Right cardiac atrium (tissue), 5 donors: ENCODE measurements at regions not wholly inside any gene's neighbourhood (a gene's known extent, or its start where the extent isn't known, plus 50 kb on each side); places are given as distances from the start of the nearest gene placed in this dataset.

ENCODE experiments used
- ATAC-seq, 2 donors: fragments of 200-7000 bp; cut with Tn5 transposase; one replicate each; pipeline versions ENCODE4 v1.8.0 to v1.9.1; 2020; ENCODE audit warnings: moderate library complexity in 2 of 2, mild to moderate bottlenecking in 1 of 2
- DNase-seq, 3 donors: peaks; one replicate each; pipeline ENCODE4 v3.0.0-alpha.2; 2020
- H3K27ac ChIP-seq: one replicate; pipeline ENCODE4 v1.5.1; 2013; ENCODE audit warnings: mild to moderate bottlenecking, low read length, control low read depth, moderate library complexity
- H3K27me3 ChIP-seq: one replicate; pipeline ENCODE4 v1.6.1; 2013; ENCODE audit not compliant: control insufficient read depth, insufficient read depth
- H3K4me1 ChIP-seq: one replicate; pipeline ENCODE4 v1.6.1; 2013; ENCODE audit warnings: low read length; ENCODE audit not compliant: control insufficient read depth, insufficient read depth
- H3K4me3 ChIP-seq: one replicate; pipeline ENCODE4 v1.5.1; 2013; ENCODE audit warnings: low read length, control low read depth
- H3K9me3 ChIP-seq: one replicate; pipeline ENCODE4 v1.6.1; 2013; ENCODE audit warnings: low read length; ENCODE audit not compliant: control insufficient read depth
- WGBS: extraction: QIAGEN DNeasy Blood & Tissue Kit; methylation state at CpG from one replicate; pipeline ENCODE4 v1.1.7; 2013; 5-methylcytosine and 5-hydroxymethylcytosine counted together
- intact Hi-C, 4 donors: fragments of 100-400 bp; cut with DNase I; formaldehyde crosslinking; loops; one replicate each; pipeline versions ENCODE4 v1.11.0 to v1.14.0; 2022 to 2023
- donor health status: healthy with polysubstance abuse.
- donor health status: DM: no; HTN: yes; CAD: no.
- donor health status: DM: no; HTN: no; CAD: no.
- donor health status: DM: no; HTN: yes; CAD: no; lungs with severe emphysema.
- donor health status: DM: yes; HTN: yes; CAD: no.

GRCh38 chr2:239536186-239536585 lies 135.4 kb upstream of the HDAC4 start:
- WGBS: 94% methylated on average over 10 of the region's 10 CpGs
- DNase-seq (peak in 1 of 3 donors; percentile 27), ATAC-seq (no peak)
- H3K4me3 ChIP-seq: no peak overlapping the region
- H3K27me3 ChIP-seq: no peaks in the 10 kb centered on the region
- no peaks in the 10 kb centered on the region for H3K9me3 ChIP-seq
- peaks cover 4% of the 10 kb centered on the region for H3K4me1 ChIP-seq
- intact Hi-C loops: no loop called here
- H3K27ac ChIP-seq: no peak overlapping the region

- Histone ChIP-seq H3K4me3 (no peak overlapping the region), H3K27me3 (no peaks in the 10 kb centered on the region), H3K27ac (no peak overlapping the region), H3K4me1 (peaks cover 4% of the 10 kb centered on the region), H3K9me3 (no peaks in the 10 kb centered on the region)
- WGBS: 74% methylated on average over 8 of the region's 8 CpGs
- DNase-seq (no peak), ATAC-seq (no peak)
- intact Hi-C loops: no loop called here
Measured at GRCh38 chr2:239535413-239536144, 134.8 kb upstream of the HDAC4 start.

- Histone ChIP-seq H3K27me3 (no peaks in the 10 kb centered on the region), H3K4me1 (peaks cover 4% of the 10 kb centered on the region), H3K4me3 (no peak overlapping the region), H3K9me3 (no peaks in the 10 kb centered on the region), H3K27ac (no peak overlapping the region)
- no peak for DNase-seq
- WGBS: 91% methylated on average over 14 of the region's 14 CpGs
- ATAC-seq: no peak
- intact Hi-C loops: no loop called here
Measured at GRCh38 chr2:239534581-239535412, 134.0 kb upstream of the HDAC4 start.

GRCh38 chr2:239533569-239534316 lies 132.9 kb upstream of the HDAC4 start:
- 47% methylated on average over 10 of the region's 10 CpGs for WGBS
- Histone ChIP-seq H3K9me3 (no peaks in the 10 kb centered on the region), H3K4me1 (peaks cover 4% of the 10 kb centered on the region), H3K4me3 (no peak overlapping the region), H3K27ac (no peak overlapping the region), H3K27me3 (no peaks in the 10 kb centered on the region)
- intact Hi-C loops: no loop called here
- ATAC-seq: peak; percentile 74 to 79
- peak in 2 of 3 donors; percentile 49 to 79 for DNase-seq

- WGBS: 43% methylated on average over 10 of the region's 10 CpGs
- intact Hi-C loops: no loop called here
- H3K9me3 ChIP-seq: no peaks in the 10 kb centered on the region
- peak in 1 of 3 donors; percentile 34 for DNase-seq
- H3K27ac ChIP-seq: no peak overlapping the region
- no peak overlapping the region for H3K4me3 ChIP-seq
- H3K4me1 ChIP-seq: peaks cover 4% of the 10 kb centered on the region
- no peak for ATAC-seq
- no peaks in the 10 kb centered on the region for H3K27me3 ChIP-seq
Measured at GRCh38 chr2:239532859-239533258, 132.0 kb upstream of the HDAC4 start.

GRCh38 chr2:239532250-239532649 lies 131.4 kb upstream of the HDAC4 start:
- ATAC-seq: no peak
- Histone ChIP-seq H3K27ac (no peak overlapping the region), H3K4me3 (no peak overlapping the region), H3K27me3 (no peaks in the 10 kb centered on the region), H3K4me1 (peaks cover 4% of the 10 kb centered on the region), H3K9me3 (no peaks in the 10 kb centered on the region)
- intact Hi-C loops: no loop called here
- peak in 1 of 3 donors; percentile 3 for DNase-seq
- WGBS: 91% methylated on average over 19 of the region's 19 CpGs

GRCh38 chr2:239531456-239532241 lies 130.8 kb upstream of the HDAC4 start:
- H3K4me1 ChIP-seq: peaks cover 4% of the 10 kb centered on the region
- H3K27me3 ChIP-seq: no peaks in the 10 kb centered on the region
- WGBS: 61% methylated on average over 18 of the region's 18 CpGs
- ATAC-seq (no peak), DNase-seq (peak in 1 of 3 donors; percentile 18)
- no peaks in the 10 kb centered on the region for H3K9me3 ChIP-seq
- no peak overlapping the region for H3K4me3 ChIP-seq
- no peak overlapping the region for H3K27ac ChIP-seq
- intact Hi-C loops: no loop called here

GRCh38 chr2:239530749-239531316 lies 130.0 kb upstream of the HDAC4 start:
- ATAC-seq: no peak
- H3K4me1 ChIP-seq: peaks cover 4% of the 10 kb centered on the region
- 93% methylated on average over 5 of the region's 5 CpGs for WGBS
- no peak overlapping the region for H3K4me3 ChIP-seq
- H3K9me3 ChIP-seq: no peaks in the 10 kb centered on the region
- intact Hi-C loops: no loop called here
- H3K27ac ChIP-seq: no peak overlapping the region
- H3K27me3 ChIP-seq: no peaks in the 10 kb centered on the region
- DNase-seq: peak in 1 of 3 donors; percentile 3

GRCh38 chr2:239529313-239530015 lies 128.6 kb upstream of the HDAC4 start:
- no peak overlapping the region for H3K4me3 ChIP-seq
- H3K27ac ChIP-seq: no peak overlapping the region
- peak in 2 of 3 donors; percentile 17 to 18 for DNase-seq
- 89% methylated on average over 13 of the region's 13 CpGs for WGBS
- peaks cover 4% of the 10 kb centered on the region for H3K4me1 ChIP-seq
- no peaks in the 10 kb centered on the region for H3K9me3 ChIP-seq
- no peaks in the 10 kb centered on the region for H3K27me3 ChIP-seq
- intact Hi-C loops: no loop called here
- ATAC-seq: no peak

GRCh38 chr2:239528883-239529282 lies 128.1 kb upstream of the HDAC4 start:
- peak in 1 of 3 donors; percentile 18 for DNase-seq
- WGBS: 89% methylated on average over 1 of the region's 1 CpG
- Histone ChIP-seq H3K27me3 (no peaks in the 10 kb centered on the region), H3K9me3 (no peaks in the 10 kb centered on the region), H3K4me1 (peaks cover 4% of the 10 kb centered on the region), H3K27ac (no peak overlapping the region), H3K4me3 (no peak overlapping the region)
- no peak for ATAC-seq
- intact Hi-C loops: no loop called here
